HG02884 (cell line): ENCODE measurements at regions not wholly inside any gene's neighbourhood (a gene's known extent, or its start where the extent isn't known, plus 50 kb on each side); places are given as distances from the start of the nearest gene placed in this dataset.
"Not testable (repeated sequence)": the region's sequence is repeated elsewhere in the genome, so short reads cannot be mapped to it uniquely, and the experiment has no call there.

Experiments
- ATAC-seq: cut with Tn5 transposase; IDR thresholded peaks from one replicate; pipeline ENCODE4 v1.9.1; 2021; ENCODE audit warnings: mild to moderate bottlenecking, moderate library complexity; ENCODE audit not compliant: unreplicated experiment

GRCh38 chr12:74676955-74677354, 139.3 kb downstream of the ATXN7L3B start:
- not testable (repeated sequence) for ATAC-seq

- no peak for ATAC-seq
These were observed 147.8 kb downstream of the ATXN7L3B start for GRCh38 chr12:74685385-74685784.

- no peak for ATAC-seq
These were observed 151.5 kb downstream of the ATXN7L3B start for GRCh38 chr12:74689071-74689655.

GRCh38 chr12:74689929-74690328, 152.3 kb downstream of the ATXN7L3B start:
- no peak for ATAC-seq

- no peak for ATAC-seq
These were observed 181.8 kb downstream of the ATXN7L3B start for GRCh38 chr12:74719447-74719846.

GRCh38 chr12:74722709-74723108, 185.1 kb downstream of the ATXN7L3B start:
- ATAC-seq: no peak

GRCh38 chr12:74725154-74725553, 187.5 kb downstream of the ATXN7L3B start:
- no peak for ATAC-seq

GRCh38 chr12:74728006-74728405, 190.4 kb downstream of the ATXN7L3B start:
- no peak for ATAC-seq

GRCh38 chr12:74732164-74732784, 194.6 kb downstream of the ATXN7L3B start:
- no peak for ATAC-seq

- no peak for ATAC-seq
These were observed 195.2 kb downstream of the ATXN7L3B start for GRCh38 chr12:74732826-74733225.

GRCh38 chr12:74741112-74741511, 203.5 kb downstream of the ATXN7L3B start:
- ATAC-seq: no peak

- no peak for ATAC-seq
These were observed 209.7 kb downstream of the ATXN7L3B start for GRCh38 chr12:74747305-74747704.

GRCh38 chr12:74751441-74751840, 213.8 kb downstream of the ATXN7L3B start:
- no peak for ATAC-seq

GRCh38 chr12:74752215-74752614, 214.6 kb downstream of the ATXN7L3B start:
- no peak for ATAC-seq

- no peak for ATAC-seq
These were observed 232.9 kb downstream of the ATXN7L3B start for GRCh38 chr12:74770552-74770951.

GRCh38 chr12:74775276-74775675, 237.6 kb downstream of the ATXN7L3B start:
- ATAC-seq: no peak

- ATAC-seq: no peak
These were observed 238.7 kb downstream of the ATXN7L3B start for GRCh38 chr12:74776378-74776777.

- no peak for ATAC-seq
These were observed 242.7 kb downstream of the ATXN7L3B start for GRCh38 chr12:74780182-74780849.

- ATAC-seq: not testable (repeated sequence)
These were observed 243.2 kb downstream of the ATXN7L3B start for GRCh38 chr12:74780850-74781241.

GRCh38 chr12:74781991-74782485, 244.4 kb downstream of the ATXN7L3B start:
- ATAC-seq: no peak

GRCh38 chr12:74790931-74791330, 253.3 kb downstream of the ATXN7L3B start:
- ATAC-seq: no peak

GRCh38 chr12:74791365-74791764, 253.7 kb downstream of the ATXN7L3B start:
- ATAC-seq: no peak
